ENCODE measurements at regions not wholly inside any gene's neighbourhood (a gene's known extent, or its start where the extent isn't known, plus 50 kb on each side); places are given as distances from the start of the nearest gene placed in this dataset.

DNA sequence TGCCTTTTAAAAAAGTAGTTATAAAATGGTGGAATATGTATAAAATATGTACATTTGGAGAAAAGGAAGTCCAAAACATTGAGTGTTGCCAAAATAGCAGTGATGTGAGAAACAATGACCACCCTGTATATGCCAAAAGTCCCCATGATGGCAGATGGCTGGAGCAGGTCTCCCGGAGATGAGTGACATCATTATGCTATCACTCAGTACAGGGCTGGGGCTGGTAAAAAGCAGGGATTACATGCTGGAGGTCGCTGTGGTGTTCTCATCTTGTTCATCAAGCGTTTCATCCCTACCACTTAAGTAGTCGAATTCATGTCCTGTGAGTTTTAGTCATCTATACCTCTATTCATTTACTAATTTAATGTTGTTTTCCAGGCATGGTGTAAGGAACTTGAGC is 315.3 kb upstream of the SLC35B3 start:
- Mint-ChIP-seq H3K4me1 (no peaks in the 10 kb centered on the region), H3K27me3 (peaks cover 0 to 1% (median 0%) of the 10 kb centered on the region in 5 donors), H3K27ac (no peak overlapping the region), H3K4me3 (no peak overlapping the region), H3K9me3 (peaks cover 0 to 12% (median 0%) of the 10 kb centered on the region in 9 donors), H3K36me3 (no peaks in the 10 kb centered on the region)
- DNase-seq = no peak
- POLR2A ChIA-PET = no interaction called here
- no peak for ATAC-seq

DNA sequence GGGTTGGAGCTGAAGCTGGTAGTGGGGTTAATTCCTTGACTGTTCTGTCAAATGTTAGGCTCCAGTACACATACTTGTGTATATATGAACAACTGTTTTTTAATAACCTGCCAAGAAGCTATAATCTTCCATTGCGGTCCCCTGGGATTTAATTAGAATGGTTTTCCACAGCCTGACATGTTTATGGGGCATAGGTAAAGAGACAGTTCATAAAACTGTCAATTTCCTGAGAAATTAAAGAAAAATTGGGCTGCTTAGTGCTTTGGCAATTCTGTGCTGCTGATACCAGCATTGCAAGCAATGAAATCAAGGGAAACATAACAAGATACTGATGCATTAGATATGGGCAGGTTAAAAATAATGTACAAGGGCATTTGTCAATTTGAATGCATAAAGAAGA is 314.1 kb upstream of the SLC35B3 start:
- Mint-ChIP-seq H3K4me1 (no peaks in the 10 kb centered on the region), H3K9me3 (peaks cover 0 to 10% (median 0%) of the 10 kb centered on the region in 9 donors), H3K27me3 (peaks cover 0 to 1% (median 0%) of the 10 kb centered on the region in 5 donors), H3K4me3 (no peak overlapping the region), H3K27ac (no peak overlapping the region), H3K36me3 (no peaks in the 10 kb centered on the region)
- ATAC-seq (no peak), DNase-seq (no peak)
- POLR2A ChIA-PET = no interaction called here

DNA sequence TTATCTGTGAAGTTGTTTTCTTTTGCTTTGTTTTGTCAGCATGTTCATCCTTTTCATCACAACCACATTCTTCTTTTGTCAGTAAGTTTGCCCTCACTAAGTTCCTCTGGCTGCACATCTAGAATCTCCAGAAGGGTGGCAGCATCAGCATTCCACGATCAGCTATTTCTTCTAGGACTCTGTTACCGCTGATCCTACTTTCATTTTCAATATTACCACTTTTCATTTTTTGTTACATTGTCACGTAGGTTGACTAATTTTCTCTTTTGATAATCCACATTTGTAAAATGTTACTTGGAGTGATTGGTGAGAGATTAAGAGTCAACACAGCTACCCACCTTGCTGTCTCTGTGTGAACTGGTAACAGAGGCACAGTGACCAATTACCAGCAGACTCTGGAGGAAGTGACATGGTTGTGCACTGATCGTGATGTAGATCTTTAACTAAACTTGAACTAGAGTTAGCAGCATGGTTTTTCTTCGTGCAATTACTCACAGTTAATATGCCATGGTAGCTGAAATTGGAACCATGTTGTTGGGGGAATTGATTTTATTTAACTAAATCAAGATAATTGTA is 307.9 kb upstream of the SLC35B3 start:
- H3K9me3 Mint-ChIP-seq = peaks cover 2 to 25% (median 18%) of the 10 kb centered on the region in 9 donors
- peaks cover 2 to 11% (median 9%) of the 10 kb centered on the region in 4 donors for H3K4me1 Mint-ChIP-seq
- H3K36me3 Mint-ChIP-seq = no peaks in the 10 kb centered on the region
- ATAC-seq (peak in 1 of 2 donors; percentile 35), DNase-seq (peak in 2 of 10 donors; percentile 1 to 5)
- POLR2A ChIA-PET = no interaction called here
- H3K27me3 Mint-ChIP-seq = no peaks in the 10 kb centered on the region
- peak overlapping the region in 8 of 10 donors; percentile 9 to 70 (median 40) for H3K27ac Mint-ChIP-seq
- H3K4me3 Mint-ChIP-seq = peak overlapping the region; percentile 46 to 84 (median 78)

DNA sequence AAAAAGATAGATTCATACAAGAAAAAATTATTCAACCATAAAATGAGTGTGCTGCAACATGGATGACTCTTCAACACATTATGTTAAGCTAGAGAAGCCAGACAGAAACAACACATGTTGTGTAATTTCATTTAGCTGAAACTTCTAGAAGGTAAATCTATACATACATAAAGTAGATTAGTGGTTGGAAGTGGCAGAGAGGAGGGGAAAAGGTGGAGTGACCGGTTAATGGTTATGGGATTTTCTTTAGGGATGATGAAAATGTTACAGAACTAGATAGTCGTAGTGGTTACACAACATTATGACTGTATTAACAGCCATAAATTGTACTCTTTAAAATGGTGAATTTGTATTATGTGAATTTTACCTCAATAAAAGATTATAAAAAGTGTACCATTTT is 304.1 kb upstream of the SLC35B3 start:
- POLR2A ChIA-PET = no interaction called here
- Mint-ChIP-seq H3K27ac (no peak overlapping the region), H3K9me3 (peaks cover 2 to 30% (median 13%) of the 10 kb centered on the region in 9 donors), H3K36me3 (no peaks in the 10 kb centered on the region), H3K4me3 (no peak overlapping the region), H3K27me3 (peaks cover 0 to 2% (median 0%) of the 10 kb centered on the region in 5 donors), H3K4me1 (peaks cover 2 to 11% (median 9%) of the 10 kb centered on the region in 4 donors)
- ATAC-seq = no peak
- no peak for DNase-seq

DNA sequence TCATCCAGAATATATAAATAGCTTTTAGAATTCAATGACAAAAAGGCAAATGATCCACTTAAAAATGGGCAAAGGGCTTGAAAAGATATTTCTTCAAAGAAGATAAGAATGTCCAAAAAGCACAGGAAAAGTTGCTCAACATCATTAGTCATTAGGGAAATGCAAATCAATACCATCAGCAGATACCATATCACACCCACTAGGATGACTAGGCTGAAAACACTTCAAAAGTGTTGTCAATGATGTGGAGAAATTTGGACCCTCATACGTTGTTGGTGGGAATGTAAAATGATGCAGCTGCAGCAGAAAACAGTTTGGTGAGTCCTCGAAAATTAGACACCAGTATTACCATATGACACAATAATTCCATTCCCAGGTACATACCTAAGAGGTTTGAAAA is 303.6 kb upstream of the SLC35B3 start:
- Mint-ChIP-seq H3K36me3 (no peaks in the 10 kb centered on the region), H3K4me1 (peaks cover 2 to 11% (median 9%) of the 10 kb centered on the region in 4 donors), H3K4me3 (no peak overlapping the region), H3K9me3 (peaks cover 2 to 25% (median 13%) of the 10 kb centered on the region in 9 donors), H3K27ac (no peak overlapping the region), H3K27me3 (peaks cover 0 to 3% (median under 1%) of the 10 kb centered on the region in 5 donors)
- no peak for DNase-seq
- POLR2A ChIA-PET = no interaction called here
- no peak for ATAC-seq

DNA sequence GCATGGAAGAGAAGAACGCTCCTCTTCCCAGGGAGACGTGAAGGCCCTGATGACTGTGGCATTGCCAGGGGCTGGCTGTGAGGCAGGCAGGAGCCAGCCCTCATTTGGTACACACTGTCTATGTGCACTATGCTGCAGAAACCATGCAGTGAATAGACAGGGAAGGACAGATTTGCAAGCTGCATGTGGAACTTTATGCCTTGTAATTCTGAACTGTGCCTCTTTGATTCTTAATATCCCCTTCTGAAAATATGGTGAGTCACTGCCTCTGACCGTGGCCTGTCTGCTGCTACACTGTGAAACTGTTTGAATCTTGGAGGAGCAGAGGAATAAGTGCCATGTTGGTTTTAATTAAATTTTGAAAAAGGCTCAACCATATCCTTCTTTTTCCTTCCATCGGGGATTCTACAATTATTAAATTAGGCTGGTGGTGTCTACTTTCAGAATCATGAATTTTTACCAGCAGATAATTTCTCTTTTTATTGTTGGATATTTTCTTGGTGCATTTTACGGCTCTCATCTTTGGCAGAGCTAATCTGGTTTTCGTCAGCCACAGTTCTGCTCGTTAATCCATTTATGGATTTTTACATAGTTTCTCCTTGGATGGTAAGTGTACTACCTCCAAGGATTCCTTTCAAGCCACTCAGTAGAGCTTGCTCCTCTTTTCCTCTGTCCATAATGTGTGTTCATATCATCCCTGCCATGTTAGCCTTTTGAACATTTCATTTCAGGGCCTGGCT is 301.0 kb upstream of the SLC35B3 start:
- POLR2A ChIA-PET = no interaction called here
- ATAC-seq (no peak), DNase-seq (no peak)
- peaks cover 2 to 23% (median 9%) of the 10 kb centered on the region in 9 donors for H3K9me3 Mint-ChIP-seq
- peaks cover 0 to 6% (median 0%) of the 10 kb centered on the region in 4 donors for H3K4me1 Mint-ChIP-seq
- peak overlapping the region in 1 of 10 donors; percentile 29 for H3K27ac Mint-ChIP-seq
- H3K36me3 Mint-ChIP-seq = no peaks in the 10 kb centered on the region
- H3K27me3 Mint-ChIP-seq = peaks cover 0 to 14% (median 2%) of the 10 kb centered on the region in 5 donors
- no peak overlapping the region for H3K4me3 Mint-ChIP-seq

DNA sequence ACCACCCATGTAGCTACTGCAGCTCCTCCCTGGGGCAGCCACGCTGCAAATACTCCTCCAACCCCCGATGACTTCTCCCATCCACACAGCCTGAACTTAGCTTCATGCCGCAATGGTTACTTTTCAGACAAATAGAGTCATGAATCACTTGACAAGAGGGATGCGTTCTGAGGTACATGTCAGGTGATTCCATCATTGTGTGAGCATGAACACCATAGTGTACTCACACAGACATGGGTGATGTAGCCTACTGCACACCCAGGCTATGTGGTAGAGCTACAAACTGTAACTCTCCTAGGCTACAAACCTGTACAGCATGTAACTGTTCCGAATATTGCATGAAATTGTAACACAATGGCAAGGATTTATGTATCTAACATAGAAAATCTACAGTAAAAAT is 298.5 kb upstream of the SLC35B3 start:
- Mint-ChIP-seq H3K4me3 (no peak overlapping the region), H3K36me3 (no peaks in the 10 kb centered on the region), H3K27ac (no peak overlapping the region), H3K9me3 (peaks cover 0 to 10% (median 0%) of the 10 kb centered on the region in 9 donors), H3K4me1 (peaks cover 0 to 6% (median 0%) of the 10 kb centered on the region in 4 donors), H3K27me3 (peaks cover 1 to 14% (median 2%) of the 10 kb centered on the region in 5 donors)
- no peak for DNase-seq
- no peak for ATAC-seq
- POLR2A ChIA-PET = no interaction called here

DNA sequence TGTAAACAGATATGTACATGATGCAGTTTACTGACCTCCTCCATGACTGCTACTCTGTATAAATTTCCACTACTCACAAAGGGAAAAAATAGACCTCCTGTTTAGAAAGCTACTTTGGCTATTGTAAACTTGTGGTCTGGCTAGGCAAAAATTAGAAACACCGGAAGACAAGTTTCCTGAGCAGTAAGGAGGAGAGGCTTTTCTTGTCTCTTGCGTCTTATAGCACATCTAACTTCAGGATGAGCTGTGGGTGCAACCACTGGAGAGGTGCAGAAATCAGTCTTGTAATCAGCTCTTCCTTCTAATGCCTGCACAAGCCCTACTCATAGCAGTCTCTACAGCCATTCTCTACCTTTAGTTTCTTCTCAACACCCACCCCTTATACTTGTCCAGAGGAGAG is 296.5 kb upstream of the SLC35B3 start:
- no peak for DNase-seq
- Mint-ChIP-seq H3K36me3 (no peaks in the 10 kb centered on the region), H3K4me3 (no peak overlapping the region), H3K27ac (no peak overlapping the region), H3K4me1 (peaks cover 0 to 6% (median 0%) of the 10 kb centered on the region in 4 donors), H3K9me3 (peaks cover 0 to 4% (median 0%) of the 10 kb centered on the region in 9 donors), H3K27me3 (peaks cover 0 to 14% (median 2%) of the 10 kb centered on the region in 5 donors)
- ATAC-seq = no peak
- POLR2A ChIA-PET = no interaction called here

DNA sequence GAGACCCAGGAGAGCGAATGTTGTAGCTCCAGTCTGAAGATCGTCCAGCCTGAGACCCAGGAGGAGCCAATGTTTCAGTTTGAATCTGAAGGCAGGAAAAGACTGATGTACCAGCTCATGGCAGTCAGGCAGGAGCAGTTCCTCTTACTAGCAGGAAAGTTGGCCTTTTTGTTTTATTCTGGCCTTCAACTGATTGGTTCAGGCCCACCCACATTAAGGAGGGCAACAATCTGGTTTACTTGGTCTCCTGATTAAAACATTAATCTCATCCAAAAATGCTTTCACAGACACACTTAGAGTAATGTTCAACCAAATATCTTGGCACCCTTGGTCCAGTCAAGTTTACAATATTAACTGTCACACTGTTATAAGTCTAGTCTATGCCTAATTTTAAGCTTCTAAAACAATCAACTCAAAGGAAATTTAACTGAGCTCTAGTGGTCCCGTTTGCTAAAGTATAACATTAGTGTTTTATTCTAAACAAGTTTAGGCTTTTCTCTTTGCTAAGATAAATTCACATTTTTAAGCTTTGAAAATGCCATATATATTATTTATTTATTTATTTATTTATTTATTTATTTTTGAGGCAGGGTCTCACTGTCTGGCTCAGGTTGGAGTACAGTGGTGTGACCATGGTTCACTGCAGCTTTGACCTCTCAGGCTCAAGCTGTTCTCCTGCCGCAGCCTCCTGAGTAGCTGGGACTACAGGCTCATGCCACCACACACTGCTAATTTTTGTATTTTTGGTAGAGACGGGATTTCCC is 275.5 kb upstream of the SLC35B3 start:
- Mint-ChIP-seq H3K27me3 (peaks cover 0 to 9% (median 0%) of the 10 kb centered on the region in 5 donors), H3K9me3 (peaks cover 0 to 8% (median 0%) of the 10 kb centered on the region in 9 donors), H3K36me3 (no peaks in the 10 kb centered on the region), H3K4me1 (no peaks in the 10 kb centered on the region), H3K27ac (no peak overlapping the region), H3K4me3 (no peak overlapping the region)
- DNase-seq = no peak
- no peak for ATAC-seq
- POLR2A ChIA-PET = no interaction called here

DNA sequence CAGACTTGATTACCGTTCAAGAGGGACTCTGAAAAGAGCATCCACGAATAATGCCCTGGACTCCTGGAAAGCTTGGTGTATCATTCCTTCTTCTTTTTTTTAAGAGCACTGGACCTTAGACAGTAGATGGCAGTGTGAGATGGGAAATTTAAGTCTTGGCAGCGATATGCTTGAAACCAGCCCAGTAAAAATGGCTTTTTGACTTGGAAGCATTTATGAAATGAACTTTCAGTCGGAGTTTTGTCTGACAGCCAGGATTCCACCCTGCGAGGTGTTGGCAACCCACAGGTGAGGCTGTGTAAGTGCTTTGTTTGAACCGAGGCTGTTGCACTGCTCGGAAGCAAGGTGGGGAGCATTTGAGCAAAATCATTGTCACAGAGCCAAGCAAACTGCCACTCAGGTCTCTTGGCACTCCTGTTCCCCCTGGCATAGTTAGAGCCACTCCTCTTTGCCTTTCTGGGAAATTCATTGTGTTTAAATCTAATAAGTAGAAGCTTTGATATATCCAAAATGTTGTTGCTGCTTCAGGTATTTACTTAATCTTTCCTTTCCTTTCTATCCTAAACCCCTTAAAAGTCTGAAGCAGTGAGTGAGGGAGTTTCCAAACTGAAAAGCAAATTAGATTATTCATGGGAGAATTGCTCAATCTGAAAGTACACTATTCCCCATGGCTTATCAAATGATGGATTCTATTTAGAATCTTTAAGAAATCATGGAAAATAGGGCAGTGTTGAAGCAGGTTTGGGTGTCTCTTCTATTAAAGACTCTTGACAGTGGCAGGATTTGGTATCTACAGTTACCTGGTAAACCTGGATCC is 272.8 kb upstream of the SLC35B3 start:
- POLR2A ChIA-PET = no interaction called here

DNA sequence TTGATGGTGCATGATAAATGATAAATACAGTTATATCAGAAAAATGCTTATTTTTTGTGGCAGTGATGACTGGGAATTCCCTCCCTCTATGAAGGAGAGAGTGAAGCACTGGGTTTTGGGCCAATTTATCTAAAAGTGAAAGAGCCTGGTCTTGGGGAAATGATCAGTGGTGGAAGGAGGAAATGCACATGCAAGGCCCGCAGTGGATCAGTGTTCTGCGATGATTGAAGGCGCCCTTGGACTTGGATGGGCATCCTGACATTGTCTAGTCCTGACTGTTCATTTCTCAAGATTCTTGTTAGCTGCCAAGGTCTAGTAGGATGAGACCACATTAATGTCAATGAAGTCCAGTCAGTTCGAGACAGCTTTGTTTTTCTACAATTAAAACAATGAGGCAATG is 272.0 kb upstream of the SLC35B3 start:
- H3K4me1 Mint-ChIP-seq = no peaks in the 10 kb centered on the region
- POLR2A ChIA-PET = no interaction called here
- no peak for ATAC-seq

More for the DNA sequence above, 272.8 kb upstream of the SLC35B3 start:
- Mint-ChIP-seq H3K4me1 (no peaks in the 10 kb centered on the region), H3K36me3 (no peaks in the 10 kb centered on the region), H3K9me3 (peaks cover 0 to 8% (median 0%) of the 10 kb centered on the region in 9 donors), H3K27ac (no peak overlapping the region), H3K4me3 (no peak overlapping the region), H3K27me3 (peaks cover 0 to 9% (median 0%) of the 10 kb centered on the region in 5 donors)
- ATAC-seq (no peak), DNase-seq (no peak)

DNA sequence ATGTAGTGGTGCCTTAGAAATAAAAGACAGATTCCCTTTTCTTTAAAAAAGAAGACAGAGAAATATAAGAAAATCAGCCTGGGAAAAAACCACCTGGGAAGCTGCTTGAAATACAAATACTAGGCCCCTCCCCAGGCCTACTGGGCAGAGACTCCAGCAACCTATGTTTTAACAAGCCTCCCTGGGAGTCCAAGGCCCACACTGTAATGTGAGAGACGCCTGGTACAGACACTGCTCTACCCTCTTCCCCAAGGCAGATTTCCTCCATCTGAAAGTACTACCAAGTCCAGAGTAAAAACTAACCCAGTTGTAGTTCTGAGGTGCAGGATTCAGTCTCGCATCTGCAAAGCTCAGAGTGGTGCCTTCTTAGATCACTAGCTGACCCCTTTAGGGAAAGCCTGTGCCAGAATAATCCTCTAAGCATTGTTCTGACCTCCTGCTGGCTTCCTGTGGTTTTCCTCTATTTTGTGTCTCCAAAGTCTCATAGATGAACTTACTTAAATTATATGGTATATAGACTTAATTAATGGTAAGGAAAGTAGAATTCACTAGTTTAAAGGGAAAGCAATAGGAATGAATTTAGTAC is 270.2 kb upstream of the SLC35B3 start:
- ATAC-seq (no peak), DNase-seq (no peak)
- POLR2A ChIA-PET = no interaction called here
- Mint-ChIP-seq H3K36me3 (peaks cover 0 to 5% (median 0%) of the 10 kb centered on the region in 3 donors), H3K4me1 (no peaks in the 10 kb centered on the region), H3K27me3 (peaks cover 0 to 9% (median 0%) of the 10 kb centered on the region in 5 donors), H3K9me3 (peaks cover 0 to 15% (median 6%) of the 10 kb centered on the region in 9 donors), H3K4me3 (no peak overlapping the region), H3K27ac (no peak overlapping the region)

More for the DNA sequence above, 272.0 kb upstream of the SLC35B3 start:
- H3K36me3 Mint-ChIP-seq = peaks cover 0 to 4% (median 0%) of the 10 kb centered on the region in 3 donors
- no peak overlapping the region for H3K4me3 Mint-ChIP-seq
- H3K9me3 Mint-ChIP-seq = peaks cover 0 to 6% (median 0%) of the 10 kb centered on the region in 9 donors
- no peak for DNase-seq
- no peak overlapping the region for H3K27ac Mint-ChIP-seq
- H3K27me3 Mint-ChIP-seq = peaks cover 0 to 9% (median 0%) of the 10 kb centered on the region in 5 donors

All from naive thymus-derived CD8-positive, alpha-beta T cell (primary cell).